SHP77 treated with DMSO at 0.1 percent for 48 hours (cell line): ENCODE measurements at regions not wholly inside any gene's neighbourhood (a gene's known extent, or its start where the extent isn't known, plus 50 kb on each side); places are given as distances from the start of the nearest gene placed in this dataset.

ENCODE experiments used
- DNase-seq: peaks from one replicate; lab custom pipeline; 2025; lab: John Stamatoyannopoulos, UW

- no peak for DNase-seq
Observed at GRCh38 chr6:108734271-108734922, 113.8 kb upstream of the ARMC2 start.

- no peak for DNase-seq
Observed at GRCh38 chr6:108735310-108736001, 112.8 kb upstream of the ARMC2 start.

- DNase-seq: no peak
Observed at GRCh38 chr6:108736002-108736361, 112.2 kb upstream of the ARMC2 start.

- no peak for DNase-seq
Observed at GRCh38 chr6:108736832-108737231, 111.4 kb upstream of the ARMC2 start.

GRCh38 chr6:108737594-108738546 lies 110.4 kb upstream of the ARMC2 start:
- no peak for DNase-seq

- no peak for DNase-seq
Observed at GRCh38 chr6:108738684-108739416, 109.4 kb upstream of the ARMC2 start.

GRCh38 chr6:108739496-108740330 lies 108.5 kb upstream of the ARMC2 start:
- DNase-seq: no peak

GRCh38 chr6:108741331-108741989 lies 106.8 kb upstream of the ARMC2 start:
- DNase-seq: no peak

- DNase-seq: no peak
Observed at GRCh38 chr6:108742041-108742440, 106.2 kb upstream of the ARMC2 start.

- DNase-seq: no peak
Observed at GRCh38 chr6:108744244-108744972, 103.8 kb upstream of the ARMC2 start.

- no peak for DNase-seq
Observed at GRCh38 chr6:108744996-108745395, 103.2 kb upstream of the ARMC2 start.

GRCh38 chr6:108745664-108746336 lies 102.4 kb upstream of the ARMC2 start:
- DNase-seq: no peak

- DNase-seq: no peak
Observed at GRCh38 chr6:108746366-108746765, 101.9 kb upstream of the ARMC2 start.

GRCh38 chr6:108746836-108747575 lies 101.2 kb upstream of the ARMC2 start:
- no peak for DNase-seq

- no peak for DNase-seq
Observed at GRCh38 chr6:108748055-108748454, 100.2 kb upstream of the ARMC2 start.

- no peak for DNase-seq
Observed at GRCh38 chr6:108748959-108749358, 99.3 kb upstream of the ARMC2 start.

GRCh38 chr6:108750801-108751200 lies 97.4 kb upstream of the ARMC2 start:
- no peak for DNase-seq

GRCh38 chr6:108751282-108751681 lies 96.9 kb upstream of the ARMC2 start:
- no peak for DNase-seq
